ENCODE measurements at regions not wholly inside any gene's neighbourhood (a gene's known extent, or its start where the extent isn't known, plus 50 kb on each side); places are given as distances from the start of the nearest gene placed in this dataset.

DNA sequence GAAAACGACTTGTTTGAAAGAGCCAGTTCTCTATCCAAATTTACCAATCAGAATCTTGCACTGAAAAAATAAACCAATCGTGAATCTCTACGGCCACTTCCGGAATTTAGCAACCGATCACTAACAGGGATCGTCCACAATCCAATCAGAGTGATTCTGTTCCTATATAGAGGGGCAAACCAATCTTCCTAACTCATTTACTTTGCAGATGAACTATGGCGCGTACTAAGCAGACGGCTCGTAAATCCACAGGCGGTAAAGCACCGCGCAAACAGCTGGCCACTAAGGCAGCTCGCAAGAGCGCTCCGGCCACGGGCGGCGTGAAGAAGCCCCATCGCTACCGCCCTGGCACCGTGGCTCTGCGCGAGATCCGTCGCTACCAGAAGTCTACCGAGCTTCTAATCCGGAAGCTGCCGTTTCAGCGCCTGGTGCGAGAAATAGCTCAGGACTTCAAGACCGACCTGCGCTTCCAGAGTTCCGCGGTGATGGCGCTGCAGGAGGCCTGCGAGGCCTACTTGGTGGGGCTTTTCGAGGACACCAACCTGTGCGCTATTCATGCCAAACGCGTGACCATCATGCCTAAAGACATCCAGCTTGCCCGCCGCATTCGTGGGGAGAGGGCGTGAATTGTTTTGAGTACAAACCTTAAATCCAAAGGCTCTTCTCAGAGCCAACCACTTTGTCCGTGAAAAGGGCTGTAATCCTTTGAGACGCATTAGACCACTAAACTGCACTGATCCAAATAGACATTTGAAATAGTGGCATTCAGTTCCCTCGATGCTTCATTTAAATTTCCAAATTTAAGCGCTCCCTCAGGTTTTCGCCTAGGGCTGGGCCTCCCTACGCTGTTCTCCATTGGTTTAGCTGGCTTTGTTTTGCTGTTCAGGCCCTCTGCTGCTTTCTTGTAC, 138.0 kb downstream of the HFE start:
- Histone ChIP-seq H2BK120ac (ENCODE audit: low read depth, low read length, poor library complexity, severe bottlenecking) (no peak overlapping the region), H3K9me3 (ENCODE audit: control insufficient read depth, low read depth, low read length) (no peaks in the 10 kb centered on the region), H4K20me1 (ENCODE audit: control insufficient read depth, insufficient read depth, insufficient read length) (no peaks in the 10 kb centered on the region), H3K79me1 (ENCODE audit: insufficient read depth, low read depth, low read length, poor library complexity, severe bottlenecking) (no peaks in the 10 kb centered on the region), H2BK5ac (ENCODE audit: insufficient read length, low read length) (peak overlapping the region; percentile 19), H4K91ac (ENCODE audit: insufficient read length, low read depth, low read length) (no peak overlapping the region), H3K56ac (ENCODE audit: insufficient read length, low read depth, low read length) (no peak overlapping the region), H4K5ac (ENCODE audit: insufficient read length, low read depth, low read length) (no peak overlapping the region), H2AK5ac (ENCODE audit: insufficient read length, low read length) (no peak overlapping the region), H3T11ph (ENCODE audit: low read length) (no peak overlapping the region), H3K23ac (ENCODE audit: insufficient read length, low read depth, low read length) (no peak overlapping the region), H3K23me2 (ENCODE audit: insufficient read length, low read depth, low read length, poor library complexity, severe bottlenecking) (peaks cover 10% of the 10 kb centered on the region), H2AFZ (ENCODE audit: low read length) (no peak overlapping the region), H2BK15ac (ENCODE audit: low read depth, low read length) (no peak overlapping the region), H3K4me1 (ENCODE audit: insufficient read depth, low read length) (peaks cover 2% of the 10 kb centered on the region; the same call in 1 of the 2 replicates), H2BK20ac (ENCODE audit: low read depth, low read length, poor library complexity, severe bottlenecking) (no peak overlapping the region), H2BK12ac (ENCODE audit: insufficient read length, low read depth, low read length) (no peak overlapping the region), H3K4me2 (ENCODE audit: insufficient read depth, insufficient read length, low read length) (peak overlapping the region; percentile 86), H3K79me2 (ENCODE audit: insufficient read depth, low read length) (no peaks in the 10 kb centered on the region), H3K27ac (ENCODE audit: insufficient read length, low read depth, low read length) (peak overlapping the region; percentile 98), H4K8ac (replicated peaks; ENCODE audit: insufficient read length, low read depth, low read length) (no peak overlapping the region), H3K18ac (ENCODE audit: insufficient read length, low read depth, low read length) (peak overlapping the region; percentile 89), H3K4ac (ENCODE audit: low read depth, low read length) (no peak overlapping the region; the same call in 1 of the 2 replicates), H3K27me3 (ENCODE audit: insufficient read depth, low read length) (no peaks in the 10 kb centered on the region), H3K14ac (ENCODE audit: insufficient read depth, low read length) (peak overlapping the region; percentile 91), H3K9ac (ENCODE audit: extremely low read depth, insufficient read length, low read length) (peak overlapping the region; percentile 88)
- no CpG with 5 or more reads among the region's 51 CpGs for WGBS (ENCODE audit: extremely low coverage, insufficient read length, low lambda C conversion rate)
- H3K4me1 Mint-ChIP-seq = peaks cover 17 to 35% of the 10 kb centered on the region in 2 experiments
- no peaks in the 10 kb centered on the region; a peak in 1 of 7 replicates for H3K36me3 Mint-ChIP-seq (ENCODE audit: insufficient read depth in 1 of 3, low read depth in 3 of 3)
- H3K27ac Mint-ChIP-seq = no peak overlapping the region
- no peaks in the 10 kb centered on the region for H3K9me3 Mint-ChIP-seq
- TF ChIP-seq, protein P1, sequence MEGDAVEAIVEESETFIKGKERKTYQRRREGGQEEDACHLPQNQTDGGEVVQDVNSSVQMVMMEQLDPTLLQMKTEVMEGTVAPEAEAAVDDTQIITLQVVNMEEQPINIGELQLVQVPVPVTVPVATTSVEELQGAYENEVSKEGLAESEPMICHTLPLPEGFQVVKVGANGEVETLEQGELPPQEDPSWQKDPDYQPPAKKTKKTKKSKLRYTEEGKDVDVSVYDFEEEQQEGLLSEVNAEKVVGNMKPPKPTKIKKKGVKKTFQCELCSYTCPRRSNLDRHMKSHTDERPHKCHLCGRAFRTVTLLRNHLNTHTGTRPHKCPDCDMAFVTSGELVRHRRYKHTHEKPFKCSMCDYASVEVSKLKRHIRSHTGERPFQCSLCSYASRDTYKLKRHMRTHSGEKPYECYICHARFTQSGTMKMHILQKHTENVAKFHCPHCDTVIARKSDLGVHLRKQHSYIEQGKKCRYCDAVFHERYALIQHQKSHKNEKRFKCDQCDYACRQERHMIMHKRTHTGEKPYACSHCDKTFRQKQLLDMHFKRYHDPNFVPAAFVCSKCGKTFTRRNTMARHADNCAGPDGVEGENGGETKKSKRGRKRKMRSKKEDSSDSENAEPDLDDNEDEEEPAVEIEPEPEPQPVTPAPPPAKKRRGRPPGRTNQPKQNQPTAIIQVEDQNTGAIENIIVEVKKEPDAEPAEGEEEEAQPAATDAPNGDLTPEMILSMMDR (conservative IDR thresholded peaks at IDR 0.05) = peak; percentile 31; the same call in 1 of the 3 replicates
- no peaks in the 10 kb centered on the region for H3K27me3 Mint-ChIP-seq (ENCODE audit: low read depth)
- no peak overlapping the region for H3K4me3 Mint-ChIP-seq
- peak; percentile 78 for DNase-seq

Data from H9 (cell line).